ENCODE measurements at regions not wholly inside any gene's neighbourhood (a gene's known extent, or its start where the extent isn't known, plus 50 kb on each side); places are given as distances from the start of the nearest gene placed in this dataset.

- H3K27ac ChIP-seq = no peak overlapping the region
Observed at GRCh38 chr12:115620816-115621215, 656.7 kb downstream of the MED13L start.

GRCh38 chr12:115619889-115620288, 657.6 kb downstream of the MED13L start:
- no peak for TF ChIP-seq CTCF (conservative IDR thresholded peaks at IDR 0.05)
- no peak for TF ChIP-seq ZFX (IDR thresholded peaks at IDR 0.05)
- H3K27ac ChIP-seq = no peak overlapping the region

More at GRCh38 chr12:115620816-115621215, 656.7 kb downstream of the MED13L start:
- no peak for TF ChIP-seq ZFX (IDR thresholded peaks at IDR 0.05)
- TF ChIP-seq CTCF (conservative IDR thresholded peaks at IDR 0.05) = no peak

GRCh38 chr12:115619061-115619460, 658.4 kb downstream of the MED13L start:
- TF ChIP-seq CTCF (conservative IDR thresholded peaks at IDR 0.05) (no peak), ZFX (IDR thresholded peaks at IDR 0.05) (no peak)

GRCh38 chr12:115618105-115618504, 659.4 kb downstream of the MED13L start:
- H3K27ac ChIP-seq = no peak overlapping the region
- TF ChIP-seq ZFX (IDR thresholded peaks at IDR 0.05) = no peak
- no peak for TF ChIP-seq CTCF (conservative IDR thresholded peaks at IDR 0.05)

More at GRCh38 chr12:115619061-115619460, 658.4 kb downstream of the MED13L start:
- no peak overlapping the region for H3K27ac ChIP-seq

GRCh38 chr12:115617391-115617790, 660.1 kb downstream of the MED13L start:
- TF ChIP-seq CTCF (conservative IDR thresholded peaks at IDR 0.05) = no peak
- no peak for TF ChIP-seq ZFX (IDR thresholded peaks at IDR 0.05)
- H3K27ac ChIP-seq = no peak overlapping the region

- H3K27ac ChIP-seq = no peak overlapping the region
- TF ChIP-seq CTCF (conservative IDR thresholded peaks at IDR 0.05) = no peak
- TF ChIP-seq ZFX (IDR thresholded peaks at IDR 0.05) = no peak
Observed at GRCh38 chr12:115611477-115611876, 666.0 kb downstream of the MED13L start.

- no peak for TF ChIP-seq ZFX (IDR thresholded peaks at IDR 0.05)
- no peak for TF ChIP-seq CTCF (conservative IDR thresholded peaks at IDR 0.05)
Observed at GRCh38 chr12:115609347-115609746, 668.1 kb downstream of the MED13L start.

More at GRCh38 chr12:115609347-115609746, 668.1 kb downstream of the MED13L start:
- no peak overlapping the region for H3K27ac ChIP-seq

Data from C4-2B (cell line).